ENCODE measurements at regions not wholly inside any gene's neighbourhood (a gene's known extent, or its start where the extent isn't known, plus 50 kb on each side); places are given as distances from the start of the nearest gene placed in this dataset.

DNA sequence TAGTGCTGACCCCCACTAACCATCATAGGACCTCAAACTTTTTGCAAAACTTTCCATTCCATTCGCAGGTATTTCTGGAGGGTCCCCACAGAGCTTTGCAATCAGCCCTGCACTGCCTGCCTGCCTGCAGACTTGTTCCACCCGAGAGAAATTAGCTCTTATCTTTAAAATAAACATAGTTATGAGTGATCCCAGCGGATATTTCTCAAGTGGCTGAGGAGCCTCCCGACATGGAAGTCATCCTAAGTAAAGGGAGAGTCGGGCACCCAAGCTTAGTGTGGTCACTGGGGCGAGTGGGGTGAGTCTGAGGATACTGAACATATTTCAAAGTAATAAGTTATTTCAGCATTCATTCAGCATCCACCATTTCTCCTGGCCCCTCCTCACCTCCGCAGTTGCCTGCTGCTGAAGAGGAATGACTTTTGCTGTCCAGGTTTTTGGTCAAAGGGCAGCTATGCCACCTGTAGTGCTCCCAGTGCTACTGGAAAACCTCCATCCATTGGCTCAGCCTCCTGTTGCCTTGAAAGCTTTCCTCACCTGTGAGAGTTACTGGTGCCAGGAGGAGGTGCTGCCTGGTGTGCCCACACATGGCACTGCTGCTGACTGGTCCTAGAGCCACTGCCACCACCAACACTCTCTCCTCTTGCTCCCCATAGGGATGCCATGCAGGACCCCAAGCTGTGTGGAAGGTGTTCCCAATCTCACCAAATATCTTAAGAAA, 89.7 kb upstream of the PCSK1 start:
- no peak overlapping the region for H2AFZ ChIP-seq (ENCODE audit: low read depth)
- no peaks in the 10 kb centered on the region for H4K20me1 ChIP-seq (ENCODE audit: insufficient read depth)
- H3K4me3 ChIP-seq (IDR thresholded peaks at IDR 0.05; ENCODE audit: insufficient read depth, low read depth, low read length), result no peak overlapping the region
- no peaks in the 10 kb centered on the region for H3K4me1 ChIP-seq (ENCODE audit: low read depth, poor library complexity, severe bottlenecking)
- H3K79me2 ChIP-seq (ENCODE audit: insufficient read depth, low read depth), result no peaks in the 10 kb centered on the region
- TF ChIP-seq, protein P1, sequence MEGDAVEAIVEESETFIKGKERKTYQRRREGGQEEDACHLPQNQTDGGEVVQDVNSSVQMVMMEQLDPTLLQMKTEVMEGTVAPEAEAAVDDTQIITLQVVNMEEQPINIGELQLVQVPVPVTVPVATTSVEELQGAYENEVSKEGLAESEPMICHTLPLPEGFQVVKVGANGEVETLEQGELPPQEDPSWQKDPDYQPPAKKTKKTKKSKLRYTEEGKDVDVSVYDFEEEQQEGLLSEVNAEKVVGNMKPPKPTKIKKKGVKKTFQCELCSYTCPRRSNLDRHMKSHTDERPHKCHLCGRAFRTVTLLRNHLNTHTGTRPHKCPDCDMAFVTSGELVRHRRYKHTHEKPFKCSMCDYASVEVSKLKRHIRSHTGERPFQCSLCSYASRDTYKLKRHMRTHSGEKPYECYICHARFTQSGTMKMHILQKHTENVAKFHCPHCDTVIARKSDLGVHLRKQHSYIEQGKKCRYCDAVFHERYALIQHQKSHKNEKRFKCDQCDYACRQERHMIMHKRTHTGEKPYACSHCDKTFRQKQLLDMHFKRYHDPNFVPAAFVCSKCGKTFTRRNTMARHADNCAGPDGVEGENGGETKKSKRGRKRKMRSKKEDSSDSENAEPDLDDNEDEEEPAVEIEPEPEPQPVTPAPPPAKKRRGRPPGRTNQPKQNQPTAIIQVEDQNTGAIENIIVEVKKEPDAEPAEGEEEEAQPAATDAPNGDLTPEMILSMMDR (conservative IDR thresholded peaks at IDR 0.05; ENCODE audit: low read depth, low read length), result no peak
- no peak overlapping the region for H3K27ac ChIP-seq
- H3K36me3 ChIP-seq (ENCODE audit: insufficient read depth), result no peaks in the 10 kb centered on the region
- no peak overlapping the region for H3K4me2 ChIP-seq
- H3K27me3 ChIP-seq (ENCODE audit: insufficient read depth, low read depth), result no peaks in the 10 kb centered on the region
- H3K9ac ChIP-seq, result no peak overlapping the region

DNA sequence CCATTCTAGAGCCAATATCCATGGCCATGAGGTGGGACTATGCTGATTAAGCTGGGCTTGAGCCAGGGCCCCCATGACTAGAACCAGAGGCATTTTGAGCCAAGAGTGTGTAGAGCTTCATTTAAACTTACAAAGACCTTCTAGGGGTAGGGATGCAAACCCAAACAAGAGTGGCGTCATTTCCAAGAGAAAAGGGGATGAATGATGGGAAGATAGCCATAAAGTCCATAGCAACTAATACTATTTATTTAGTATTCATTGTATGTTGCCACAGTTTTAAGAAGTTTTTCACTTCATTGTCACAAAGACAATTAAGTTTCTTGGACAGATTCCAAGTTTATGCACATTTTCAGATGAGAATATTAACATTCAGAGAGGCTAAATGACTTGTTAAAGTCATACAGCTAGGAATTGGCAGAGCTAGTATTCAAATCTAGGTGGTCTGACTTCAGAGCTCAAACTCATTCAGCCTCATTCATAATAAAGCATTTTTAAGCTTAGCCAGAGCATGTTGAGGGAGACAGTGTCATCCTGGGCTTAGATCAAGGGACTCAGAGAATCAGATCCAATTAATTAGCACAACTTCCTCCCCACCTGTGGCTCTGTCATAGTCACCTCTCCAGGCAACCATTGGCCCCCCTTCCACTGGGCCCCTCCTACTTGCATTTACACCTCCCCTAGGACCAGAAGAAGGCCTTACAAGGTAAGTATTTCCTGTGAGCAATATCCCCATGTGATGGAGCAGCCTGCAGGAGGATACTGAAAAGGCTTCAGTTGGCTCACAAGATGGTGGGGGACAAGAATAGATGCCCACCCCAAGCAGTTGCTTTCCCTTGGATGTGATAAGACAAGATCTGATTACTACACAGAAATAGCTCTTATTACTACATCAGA, 95.0 kb upstream of the PCSK1 start:
- H3K4me3 ChIP-seq (IDR thresholded peaks at IDR 0.05; ENCODE audit: insufficient read depth, low read depth, low read length), result no peak overlapping the region
- H3K36me3 ChIP-seq (ENCODE audit: insufficient read depth), result no peaks in the 10 kb centered on the region
- no peaks in the 10 kb centered on the region for H3K4me1 ChIP-seq (ENCODE audit: low read depth, poor library complexity, severe bottlenecking)
- H2AFZ ChIP-seq (ENCODE audit: low read depth), result no peak overlapping the region
- no peaks in the 10 kb centered on the region for H4K20me1 ChIP-seq (ENCODE audit: insufficient read depth)
- no peaks in the 10 kb centered on the region for H3K27me3 ChIP-seq (ENCODE audit: insufficient read depth, low read depth)
- H3K4me2 ChIP-seq, result no peak overlapping the region
- H3K9ac ChIP-seq, result no peak overlapping the region
- H3K79me2 ChIP-seq (ENCODE audit: insufficient read depth, low read depth), result no peaks in the 10 kb centered on the region
- H3K27ac ChIP-seq, result no peak overlapping the region
- TF ChIP-seq, protein P1 (conservative IDR thresholded peaks at IDR 0.05; ENCODE audit: low read depth, low read length), result no peak

DNA sequence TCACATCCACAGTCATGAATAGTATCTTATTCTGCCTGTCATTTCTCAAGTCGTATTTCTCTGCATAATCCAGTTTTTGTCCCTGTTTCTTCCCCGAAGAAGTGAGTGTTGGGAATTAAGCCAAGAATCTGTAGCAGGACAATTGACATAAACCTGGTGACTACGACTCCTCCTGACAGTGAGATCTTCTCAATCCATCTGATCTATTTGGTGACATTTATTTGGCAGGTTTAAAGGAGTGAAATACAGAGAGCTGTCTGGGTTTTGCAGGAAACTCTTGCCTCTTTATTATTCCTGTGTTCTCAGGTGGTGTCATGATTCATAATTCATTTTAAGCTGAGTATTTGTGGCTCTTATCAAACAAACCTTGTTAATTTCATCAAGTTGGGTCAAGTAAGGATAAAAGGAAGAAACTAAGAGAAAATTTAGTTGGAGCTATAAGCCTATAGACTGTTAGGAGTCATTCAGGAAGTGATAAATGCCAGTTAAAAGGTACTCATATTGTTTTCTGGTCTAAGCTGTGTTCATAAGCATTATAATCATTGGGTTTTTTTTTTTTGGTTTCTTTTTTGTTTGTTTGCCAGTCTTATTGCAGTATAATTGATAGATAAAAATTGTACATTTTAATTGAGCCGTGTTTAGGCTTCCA, 95.9 kb upstream of the PCSK1 start:
- TF ChIP-seq, protein P1 (conservative IDR thresholded peaks at IDR 0.05; ENCODE audit: low read depth, low read length), result no peak
- Histone ChIP-seq H3K4me2 (no peak overlapping the region), H4K20me1 (ENCODE audit: insufficient read depth) (no peaks in the 10 kb centered on the region), H3K27ac (no peak overlapping the region), H3K4me3 (IDR thresholded peaks at IDR 0.05; ENCODE audit: insufficient read depth, low read depth, low read length) (no peak overlapping the region), H3K4me1 (ENCODE audit: low read depth, poor library complexity, severe bottlenecking) (no peaks in the 10 kb centered on the region), H3K79me2 (ENCODE audit: insufficient read depth, low read depth) (no peaks in the 10 kb centered on the region), H3K27me3 (ENCODE audit: insufficient read depth, low read depth) (no peaks in the 10 kb centered on the region), H3K9ac (no peak overlapping the region), H2AFZ (ENCODE audit: low read depth) (no peak overlapping the region), H3K36me3 (ENCODE audit: insufficient read depth) (no peaks in the 10 kb centered on the region)

DNA sequence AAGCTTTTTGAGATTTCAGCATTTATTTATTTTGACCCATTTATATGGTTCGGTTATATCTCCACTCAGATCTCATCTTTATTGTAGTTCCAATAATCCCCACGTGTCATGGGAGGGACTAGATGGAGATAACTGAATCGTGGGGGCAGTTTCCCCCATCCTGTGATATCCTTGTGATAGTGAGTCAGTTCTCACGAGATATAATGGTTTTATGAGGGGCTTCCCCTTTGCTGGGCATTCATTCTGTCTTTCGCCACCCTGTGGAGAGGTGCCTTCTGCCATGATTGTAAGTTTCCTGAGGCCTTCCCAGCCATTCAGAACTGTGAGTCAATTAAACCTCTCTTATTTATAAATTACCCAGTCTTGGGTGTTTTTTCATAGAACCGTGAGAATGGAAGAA, 96.5 kb upstream of the PCSK1 start:
- Histone ChIP-seq H3K4me3 (IDR thresholded peaks at IDR 0.05; ENCODE audit: insufficient read depth, low read depth, low read length) (no peak overlapping the region), H2AFZ (ENCODE audit: low read depth) (no peak overlapping the region), H3K9ac (no peak overlapping the region), H3K4me1 (ENCODE audit: low read depth, poor library complexity, severe bottlenecking) (no peaks in the 10 kb centered on the region), H3K27ac (no peak overlapping the region), H3K27me3 (ENCODE audit: insufficient read depth, low read depth) (no peaks in the 10 kb centered on the region), H3K4me2 (no peak overlapping the region), H3K36me3 (ENCODE audit: insufficient read depth) (no peaks in the 10 kb centered on the region), H4K20me1 (ENCODE audit: insufficient read depth) (no peaks in the 10 kb centered on the region), H3K79me2 (ENCODE audit: insufficient read depth, low read depth) (no peaks in the 10 kb centered on the region)
- TF ChIP-seq, protein P1 (conservative IDR thresholded peaks at IDR 0.05; ENCODE audit: low read depth, low read length), result no peak

Data from KMS-11 (cell line).